GM21825 (cell line): ENCODE measurements at regions not wholly inside any gene's neighbourhood (a gene's known extent, or its start where the extent isn't known, plus 50 kb on each side); places are given as distances from the start of the nearest gene placed in this dataset.
"Not testable (repeated sequence)": the region's sequence is repeated elsewhere in the genome, so short reads cannot be mapped to it uniquely, and the experiment has no call there.

Experiments
- ATAC-seq: cut with Tn5 transposase; IDR thresholded peaks from one replicate; pipeline ENCODE4 v1.9.1; 2021; ENCODE audit warnings: mild to moderate bottlenecking, moderate library complexity; ENCODE audit not compliant: unreplicated experiment

- not testable (repeated sequence) for ATAC-seq
Measured at GRCh38 chr3:177871267-177871666, 665.0 kb upstream of the KCNMB2 start.

- no peak for ATAC-seq
Measured at GRCh38 chr3:177878192-177878591, 658.0 kb upstream of the KCNMB2 start.

- ATAC-seq, result no peak
Measured at GRCh38 chr3:177878957-177879356, 657.3 kb upstream of the KCNMB2 start.

- no peak for ATAC-seq
Measured at GRCh38 chr3:177881351-177881750, 654.9 kb upstream of the KCNMB2 start.

- ATAC-seq, result no peak
Measured at GRCh38 chr3:177882124-177882648, 654.0 kb upstream of the KCNMB2 start.

- ATAC-seq, result no peak
Measured at GRCh38 chr3:177883091-177883490, 653.1 kb upstream of the KCNMB2 start.

GRCh38 chr3:177883957-177884356 is 652.3 kb upstream of the KCNMB2 start:
- no peak for ATAC-seq

GRCh38 chr3:177885063-177885462 is 651.2 kb upstream of the KCNMB2 start:
- ATAC-seq, result no peak

GRCh38 chr3:177886501-177886900 is 649.7 kb upstream of the KCNMB2 start:
- no peak for ATAC-seq

- peak; percentile 44 for ATAC-seq
Measured at GRCh38 chr3:177887475-177887874, 648.8 kb upstream of the KCNMB2 start.

- ATAC-seq, result no peak
Measured at GRCh38 chr3:177889161-177889560, 647.1 kb upstream of the KCNMB2 start.

GRCh38 chr3:177889652-177890358 is 646.4 kb upstream of the KCNMB2 start:
- ATAC-seq, result no peak

GRCh38 chr3:177890359-177890683 is 645.9 kb upstream of the KCNMB2 start:
- no peak for ATAC-seq

GRCh38 chr3:177891569-177891968 is 644.7 kb upstream of the KCNMB2 start:
- ATAC-seq, result not testable (repeated sequence)

GRCh38 chr3:177893331-177893730 is 642.9 kb upstream of the KCNMB2 start:
- ATAC-seq, result no peak

- ATAC-seq, result no peak
Measured at GRCh38 chr3:177894081-177894728, 642.0 kb upstream of the KCNMB2 start.

- ATAC-seq, result no peak
Measured at GRCh38 chr3:177898185-177898584, 638.1 kb upstream of the KCNMB2 start.

GRCh38 chr3:177899275-177900067 is 636.8 kb upstream of the KCNMB2 start:
- ATAC-seq, result no peak

- ATAC-seq, result no peak
Measured at GRCh38 chr3:177902876-177903275, 633.4 kb upstream of the KCNMB2 start.

- no peak for ATAC-seq
Measured at GRCh38 chr3:177904621-177905020, 631.6 kb upstream of the KCNMB2 start.
